SK-N-SH (cell line): ENCODE measurements at regions not wholly inside any gene's neighbourhood (a gene's known extent, or its start where the extent isn't known, plus 50 kb on each side); places are given as distances from the start of the nearest gene placed in this dataset.

Experiments
- CHD2 ChIP-seq: fragments of 150-350 bp; IDR thresholded peaks from 2 replicates; pipeline ENCODE4 v1.6.1; 2018; ENCODE audit warnings: low read length; ENCODE audit not compliant: partially characterized antibody
- EP300 ChIP-seq, 2 experiments: IDR thresholded peaks; 2 replicates each; pipeline versions ENCODE4 v1.4.0 to v1.6.1; 2012; ENCODE audit warnings: borderline replicate concordance in 1 of 2, low read depth in 1 of 2, low read length in 1 of 2
- EZH2phosphoT487 ChIP-seq: fragments of 200-600 bp; sonication (generic); IDR thresholded peaks from 2 replicates; pipeline ENCODE4 v1.6.1; 2017; ENCODE audit warnings: low read depth, mixed run types, mild to moderate bottlenecking, antibody characterized with exemption, moderate library complexity, borderline replicate concordance
- FOXJ3 ChIP-seq: sonication (generic); formaldehyde crosslinking; IDR thresholded peaks from 2 replicates; pipeline ENCODE4 v1.5.1; 2020; ENCODE audit warnings: mild to moderate bottlenecking, missing genetic modification reagents
- NRF1 ChIP-seq: IDR thresholded peaks from 2 replicates; pipeline ENCODE4 v1.6.1; 2012; ENCODE audit warnings: low read depth, mild to moderate bottlenecking, low read length
- POLR2AphosphoS5 ChIP-seq: IDR thresholded peaks from 2 replicates; pipeline ENCODE4 v1.6.1; 2012; ENCODE audit warnings: low read depth, low read length
- RAD21 ChIP-seq: IDR thresholded peaks from 2 replicates; pipeline ENCODE4 v1.6.1; 2012; ENCODE audit warnings: mild to moderate bottlenecking, low read length
- SMC3 ChIP-seq: IDR thresholded peaks from 2 replicates; pipeline ENCODE4 v1.6.1; 2012; ENCODE audit warnings: low read depth, low read length, improper control_type of control experiment
- ZBTB33 ChIP-seq: IDR thresholded peaks from 2 replicates; pipeline ENCODE4 v1.4.0; 2012; ENCODE audit warnings: low read depth, borderline replicate concordance
- TF ChIP-seq, protein P1 (sequence below): fragments of 200-600 bp; sonication (generic); IDR thresholded peaks from 2 replicates; pipeline ENCODE4 v1.6.1; 2017; ENCODE audit warnings: antibody characterized with exemption, mild to moderate bottlenecking, moderate library complexity
- TF ChIP-seq, protein P2 (sequence below): IDR thresholded peaks from 2 replicates; pipeline ENCODE4 v1.6.1; 2012; ENCODE audit warnings: mild to moderate bottlenecking, low read depth, low read length, moderate library complexity

DNA sequence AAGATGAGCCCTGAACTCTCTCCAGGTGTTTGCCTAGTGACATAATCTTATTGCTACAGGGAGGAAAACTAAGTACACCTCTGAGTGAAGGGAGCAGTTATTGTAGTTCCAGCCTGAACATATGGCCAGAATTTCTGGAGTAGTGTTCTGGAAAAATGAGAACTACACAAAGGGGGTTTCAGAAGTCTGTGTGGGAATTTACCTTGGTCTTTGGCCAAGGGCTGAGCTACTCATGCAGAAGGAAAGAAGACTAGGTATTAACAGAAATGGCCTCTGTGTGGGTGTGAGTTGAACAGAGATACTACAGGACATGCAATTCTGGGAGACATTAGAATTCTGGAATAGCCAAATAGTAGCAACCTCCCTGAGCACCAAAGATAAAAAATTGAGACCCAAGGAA is 1009.7 kb upstream of the GJE1 start:
- no peak for TF ChIP-seq ZBTB33
- no peak for TF ChIP-seq NRF1
- TF ChIP-seq, protein P1, sequence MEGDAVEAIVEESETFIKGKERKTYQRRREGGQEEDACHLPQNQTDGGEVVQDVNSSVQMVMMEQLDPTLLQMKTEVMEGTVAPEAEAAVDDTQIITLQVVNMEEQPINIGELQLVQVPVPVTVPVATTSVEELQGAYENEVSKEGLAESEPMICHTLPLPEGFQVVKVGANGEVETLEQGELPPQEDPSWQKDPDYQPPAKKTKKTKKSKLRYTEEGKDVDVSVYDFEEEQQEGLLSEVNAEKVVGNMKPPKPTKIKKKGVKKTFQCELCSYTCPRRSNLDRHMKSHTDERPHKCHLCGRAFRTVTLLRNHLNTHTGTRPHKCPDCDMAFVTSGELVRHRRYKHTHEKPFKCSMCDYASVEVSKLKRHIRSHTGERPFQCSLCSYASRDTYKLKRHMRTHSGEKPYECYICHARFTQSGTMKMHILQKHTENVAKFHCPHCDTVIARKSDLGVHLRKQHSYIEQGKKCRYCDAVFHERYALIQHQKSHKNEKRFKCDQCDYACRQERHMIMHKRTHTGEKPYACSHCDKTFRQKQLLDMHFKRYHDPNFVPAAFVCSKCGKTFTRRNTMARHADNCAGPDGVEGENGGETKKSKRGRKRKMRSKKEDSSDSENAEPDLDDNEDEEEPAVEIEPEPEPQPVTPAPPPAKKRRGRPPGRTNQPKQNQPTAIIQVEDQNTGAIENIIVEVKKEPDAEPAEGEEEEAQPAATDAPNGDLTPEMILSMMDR: no peak
- TF ChIP-seq EP300 (IDR thresholded peaks at IDR 0.05; ENCODE audit: borderline replicate concordance in 1 of 2, low read depth in 1 of 2, low read length in 1 of 2): no peak
- no peak for TF ChIP-seq SMC3
- TF ChIP-seq, protein P2, sequence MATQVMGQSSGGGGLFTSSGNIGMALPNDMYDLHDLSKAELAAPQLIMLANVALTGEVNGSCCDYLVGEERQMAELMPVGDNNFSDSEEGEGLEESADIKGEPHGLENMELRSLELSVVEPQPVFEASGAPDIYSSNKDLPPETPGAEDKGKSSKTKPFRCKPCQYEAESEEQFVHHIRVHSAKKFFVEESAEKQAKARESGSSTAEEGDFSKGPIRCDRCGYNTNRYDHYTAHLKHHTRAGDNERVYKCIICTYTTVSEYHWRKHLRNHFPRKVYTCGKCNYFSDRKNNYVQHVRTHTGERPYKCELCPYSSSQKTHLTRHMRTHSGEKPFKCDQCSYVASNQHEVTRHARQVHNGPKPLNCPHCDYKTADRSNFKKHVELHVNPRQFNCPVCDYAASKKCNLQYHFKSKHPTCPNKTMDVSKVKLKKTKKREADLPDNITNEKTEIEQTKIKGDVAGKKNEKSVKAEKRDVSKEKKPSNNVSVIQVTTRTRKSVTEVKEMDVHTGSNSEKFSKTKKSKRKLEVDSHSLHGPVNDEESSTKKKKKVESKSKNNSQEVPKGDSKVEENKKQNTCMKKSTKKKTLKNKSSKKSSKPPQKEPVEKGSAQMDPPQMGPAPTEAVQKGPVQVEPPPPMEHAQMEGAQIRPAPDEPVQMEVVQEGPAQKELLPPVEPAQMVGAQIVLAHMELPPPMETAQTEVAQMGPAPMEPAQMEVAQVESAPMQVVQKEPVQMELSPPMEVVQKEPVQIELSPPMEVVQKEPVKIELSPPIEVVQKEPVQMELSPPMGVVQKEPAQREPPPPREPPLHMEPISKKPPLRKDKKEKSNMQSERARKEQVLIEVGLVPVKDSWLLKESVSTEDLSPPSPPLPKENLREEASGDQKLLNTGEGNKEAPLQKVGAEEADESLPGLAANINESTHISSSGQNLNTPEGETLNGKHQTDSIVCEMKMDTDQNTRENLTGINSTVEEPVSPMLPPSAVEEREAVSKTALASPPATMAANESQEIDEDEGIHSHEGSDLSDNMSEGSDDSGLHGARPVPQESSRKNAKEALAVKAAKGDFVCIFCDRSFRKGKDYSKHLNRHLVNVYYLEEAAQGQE: no peak
- TF ChIP-seq POLR2AphosphoS5: no peak
- no peak for TF ChIP-seq EZH2phosphoT487
- TF ChIP-seq RAD21: no peak
- no peak for TF ChIP-seq FOXJ3
- TF ChIP-seq CHD2: no peak
